Umbilical cord (tissue), 1 donor: ENCODE measurements at regions not wholly inside any gene's neighbourhood (a gene's known extent, or its start where the extent isn't known, plus 50 kb on each side); places are given as distances from the start of the nearest gene placed in this dataset.

Experiments used
- DNase-seq: peaks from one replicate; pipeline ENCODE4 v3.0.0-alpha.2; 2015; ENCODE audit warnings: low spot score

- no peak for DNase-seq
These were observed 289.4 kb upstream of the EEF2KMT start for GRCh38 chr16:5386989-5387388.

- no peak for DNase-seq
These were observed 288.2 kb upstream of the EEF2KMT start for GRCh38 chr16:5385811-5386210.

GRCh38 chr16:5385115-5385514 lies 287.5 kb upstream of the EEF2KMT start:
- no peak for DNase-seq

GRCh38 chr16:5383737-5384136 lies 286.1 kb upstream of the EEF2KMT start:
- DNase-seq, result no peak

GRCh38 chr16:5382484-5382883 lies 284.9 kb upstream of the EEF2KMT start:
- peak; percentile 15 for DNase-seq

- DNase-seq, result no peak
These were observed 283.9 kb upstream of the EEF2KMT start for GRCh38 chr16:5381481-5381880.

- no peak for DNase-seq
These were observed 282.4 kb upstream of the EEF2KMT start for GRCh38 chr16:5379954-5380353.

- DNase-seq, result no peak
These were observed 280.9 kb upstream of the EEF2KMT start for GRCh38 chr16:5378531-5378930.

- DNase-seq, result no peak
These were observed 279.8 kb upstream of the EEF2KMT start for GRCh38 chr16:5377280-5377898.

GRCh38 chr16:5374184-5374583 lies 276.6 kb upstream of the EEF2KMT start:
- DNase-seq, result no peak

GRCh38 chr16:5367951-5368350 lies 270.4 kb upstream of the EEF2KMT start:
- DNase-seq, result no peak

- no peak for DNase-seq
These were observed 268.5 kb upstream of the EEF2KMT start for GRCh38 chr16:5366126-5366525.

- no peak for DNase-seq
These were observed 266.6 kb upstream of the EEF2KMT start for GRCh38 chr16:5364186-5364585.

- DNase-seq, result peak; percentile 2
These were observed 263.7 kb upstream of the EEF2KMT start for GRCh38 chr16:5361322-5361721.

- DNase-seq, result no peak
These were observed 257.1 kb upstream of the EEF2KMT start for GRCh38 chr16:5354645-5355044.

- no peak for DNase-seq
These were observed 252.3 kb upstream of the EEF2KMT start for GRCh38 chr16:5349670-5350517.

GRCh38 chr16:5349101-5349500 lies 251.5 kb upstream of the EEF2KMT start:
- no peak for DNase-seq

GRCh38 chr16:5347561-5347960 lies 250.0 kb upstream of the EEF2KMT start:
- DNase-seq, result no peak

- no peak for DNase-seq
These were observed 239.3 kb upstream of the EEF2KMT start for GRCh38 chr16:5336941-5337340.

- no peak for DNase-seq
These were observed 236.4 kb upstream of the EEF2KMT start for GRCh38 chr16:5333991-5334390.

GRCh38 chr16:5333126-5333525 lies 235.5 kb upstream of the EEF2KMT start:
- DNase-seq, result no peak

- DNase-seq, result no peak
These were observed 232.5 kb upstream of the EEF2KMT start for GRCh38 chr16:5330058-5330457.

- no peak for DNase-seq
These were observed 231.0 kb upstream of the EEF2KMT start for GRCh38 chr16:5328546-5328945.
